ENCODE measurements at regions not wholly inside any gene's neighbourhood (a gene's known extent, or its start where the extent isn't known, plus 50 kb on each side); places are given as distances from the start of the nearest gene placed in this dataset.
"Not testable (repeated sequence)": the region's sequence is repeated elsewhere in the genome, so short reads cannot be mapped to it uniquely, and the experiment has no call there.

DNA sequence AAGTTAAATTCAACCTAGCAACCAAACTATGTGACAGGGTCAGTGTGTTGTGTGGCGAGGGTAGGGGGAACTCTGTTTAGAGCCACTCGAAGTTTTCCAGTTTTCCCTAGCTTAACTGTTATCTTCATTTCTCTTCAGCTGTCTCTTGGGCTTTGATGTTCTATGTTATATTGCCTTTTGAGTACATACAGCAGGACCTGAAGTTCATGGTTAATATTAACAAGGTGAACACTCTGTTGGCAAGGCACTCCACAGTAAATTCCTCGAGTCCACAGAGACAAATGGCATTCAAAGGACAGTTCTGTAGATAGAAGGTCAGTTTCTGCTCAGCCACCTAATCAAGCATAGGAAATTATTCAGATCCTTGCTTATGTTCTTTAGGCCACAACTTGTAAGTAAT, 147.9 kb upstream of the DPH6 start:
- no peak for DNase-seq (ENCODE audit: low read depth in 2 of 2)

DNA sequence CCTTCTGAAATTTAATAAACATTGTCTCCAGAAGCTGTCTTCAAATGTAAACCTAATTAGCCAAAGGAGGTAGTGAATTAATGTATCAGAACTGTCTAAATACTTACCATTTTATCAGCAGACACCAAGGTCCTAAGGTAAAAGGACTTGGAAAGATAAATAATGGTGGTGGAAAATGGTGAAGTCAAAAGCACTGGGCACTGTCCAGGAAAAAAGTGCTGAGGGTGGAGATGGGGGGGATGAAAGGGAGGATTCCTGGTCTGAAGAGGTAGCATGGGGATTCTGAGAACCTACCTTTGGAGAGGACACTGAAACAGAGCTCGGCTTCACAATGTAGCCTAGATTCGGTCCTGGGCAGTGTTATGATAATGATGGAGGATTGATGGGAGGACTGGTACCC, 149.0 kb upstream of the DPH6 start:
- DNase-seq (ENCODE audit: low read depth in 2 of 2): no peak

DNA sequence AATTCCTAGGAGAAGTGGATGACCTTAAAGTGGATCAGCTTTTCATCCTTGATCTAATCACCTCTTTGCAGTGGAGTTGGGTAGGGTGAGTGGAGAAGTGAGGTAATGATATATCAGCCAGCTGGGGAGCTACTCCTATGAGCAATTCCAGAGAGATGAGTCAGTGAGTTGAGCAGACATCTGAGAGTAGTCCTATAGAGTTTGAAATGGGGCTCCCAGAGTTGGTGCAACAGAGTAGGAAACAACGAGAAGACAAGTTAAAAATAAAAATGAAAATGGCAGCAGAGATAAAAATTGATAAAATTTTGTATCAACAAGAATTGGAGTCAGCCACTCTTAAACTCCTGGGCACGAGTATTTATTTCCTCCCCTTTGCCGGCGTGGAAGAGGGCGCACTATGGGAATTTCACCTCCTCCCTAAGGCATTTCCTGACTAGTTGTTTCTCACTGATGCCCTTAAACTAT, 150.8 kb upstream of the DPH6 start:
- DNase-seq (ENCODE audit: low read depth in 2 of 2): no peak

DNA sequence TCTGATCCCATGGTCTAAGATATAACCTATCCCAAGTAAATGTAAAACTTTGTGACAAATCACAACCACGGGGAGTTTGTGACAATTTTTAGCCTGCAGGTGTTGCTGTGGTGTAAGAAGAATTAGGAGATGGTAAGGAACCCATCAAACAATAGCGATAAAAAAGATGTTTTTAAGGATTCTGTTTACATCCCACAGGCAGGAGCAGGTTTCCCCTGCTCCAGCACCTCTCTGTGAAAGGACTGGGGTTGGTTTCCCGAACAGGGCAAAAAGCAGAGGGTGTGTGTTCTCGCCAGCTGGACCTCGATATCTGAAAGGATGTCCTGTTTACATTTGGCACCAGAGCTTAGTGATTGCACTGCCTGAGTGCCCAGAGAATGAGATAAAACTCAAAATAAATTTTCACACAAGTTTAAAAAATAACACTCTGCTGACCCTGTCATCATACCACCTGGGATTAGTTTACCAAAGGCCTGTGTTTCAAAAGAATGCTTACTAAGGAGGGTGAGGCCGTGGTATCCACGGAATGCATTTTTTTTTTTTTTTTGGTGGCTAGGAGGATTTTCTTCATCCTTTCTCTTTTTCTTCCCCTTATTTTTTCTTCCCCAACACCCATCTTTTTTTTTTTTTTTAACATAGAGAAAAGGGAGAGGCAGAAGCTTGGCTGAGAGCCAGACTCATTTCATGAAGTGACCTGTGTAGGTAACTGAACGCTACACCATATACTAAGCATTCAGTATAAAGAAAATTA, 151.8 kb upstream of the DPH6 start:
- no peak for DNase-seq (ENCODE audit: low read depth in 2 of 2)

DNA sequence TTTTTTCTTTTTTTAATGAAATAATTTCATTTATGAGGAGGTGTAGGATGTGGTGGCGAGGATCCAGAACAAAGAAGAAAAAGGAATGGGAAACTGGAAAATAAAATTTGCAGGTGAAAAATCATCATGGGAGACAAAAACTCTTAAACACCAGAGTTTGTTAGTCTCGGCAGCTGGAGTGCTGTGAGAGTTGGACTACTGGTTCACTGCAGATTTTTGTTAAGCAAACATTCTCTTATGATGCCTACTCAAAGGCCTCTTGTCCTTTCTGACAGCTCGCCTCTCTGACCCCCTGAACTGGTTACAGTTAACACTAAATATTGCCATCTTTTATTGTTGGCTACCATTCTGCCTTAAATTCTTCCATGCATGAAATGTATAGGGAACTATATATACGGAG, 152.4 kb upstream of the DPH6 start:
- DNase-seq (ENCODE audit: low read depth in 2 of 2): no peak

DNA sequence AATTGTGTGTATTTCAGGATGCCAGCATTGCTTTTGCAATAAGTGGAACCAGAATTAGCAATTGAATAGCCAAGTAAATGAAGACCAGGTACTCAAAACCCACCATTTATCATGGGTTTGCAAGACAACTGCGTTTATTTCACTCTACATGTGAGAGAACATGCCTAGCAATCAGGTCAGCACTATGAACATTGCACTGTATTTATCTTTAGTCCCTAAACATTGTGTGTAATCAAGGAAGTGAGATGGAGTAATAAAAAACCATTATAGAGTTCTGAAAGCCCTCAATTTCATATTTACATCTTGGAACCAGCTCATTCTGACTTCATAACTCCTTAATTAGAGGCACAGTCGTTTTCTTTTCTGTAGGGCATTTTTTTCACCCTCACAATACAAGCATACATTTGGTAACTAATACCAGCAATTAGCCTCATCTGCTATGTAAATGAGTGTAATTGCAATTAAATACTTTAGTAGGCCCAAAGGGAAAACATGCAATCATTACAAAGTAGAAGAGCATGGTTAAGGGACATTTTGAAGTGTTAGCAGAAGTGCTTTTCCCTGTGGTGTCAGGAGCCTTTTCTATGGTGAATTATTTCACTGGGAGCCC, 153.1 kb upstream of the DPH6 start:
- DNase-seq (ENCODE audit: low read depth in 2 of 2): no peak

DNA sequence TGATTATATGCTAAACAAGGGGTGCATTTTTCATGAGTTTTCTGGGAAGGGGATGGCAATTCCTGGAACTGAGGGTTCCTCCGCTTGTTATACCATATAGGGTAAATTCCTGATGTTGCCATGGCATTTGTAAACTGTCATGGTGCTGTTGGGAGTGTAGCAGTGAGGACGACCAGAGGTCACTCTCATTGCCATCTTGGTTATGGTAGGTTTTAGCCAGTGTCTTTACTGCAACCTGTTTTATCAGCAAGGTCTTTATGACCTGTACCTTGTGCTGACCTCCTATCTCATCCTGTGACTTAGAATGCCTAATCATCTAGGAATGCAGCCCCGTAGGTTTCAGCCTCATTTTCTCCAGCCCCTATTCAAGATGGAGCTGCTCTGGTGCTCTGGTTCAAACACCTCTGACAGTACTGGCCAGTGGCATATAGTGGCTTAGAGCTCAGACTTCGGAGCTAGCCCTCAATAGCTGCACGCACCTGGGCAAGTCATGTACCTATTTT, 154.2 kb upstream of the DPH6 start:
- not testable (repeated sequence) for DNase-seq (ENCODE audit: low read depth in 2 of 2)

DNA sequence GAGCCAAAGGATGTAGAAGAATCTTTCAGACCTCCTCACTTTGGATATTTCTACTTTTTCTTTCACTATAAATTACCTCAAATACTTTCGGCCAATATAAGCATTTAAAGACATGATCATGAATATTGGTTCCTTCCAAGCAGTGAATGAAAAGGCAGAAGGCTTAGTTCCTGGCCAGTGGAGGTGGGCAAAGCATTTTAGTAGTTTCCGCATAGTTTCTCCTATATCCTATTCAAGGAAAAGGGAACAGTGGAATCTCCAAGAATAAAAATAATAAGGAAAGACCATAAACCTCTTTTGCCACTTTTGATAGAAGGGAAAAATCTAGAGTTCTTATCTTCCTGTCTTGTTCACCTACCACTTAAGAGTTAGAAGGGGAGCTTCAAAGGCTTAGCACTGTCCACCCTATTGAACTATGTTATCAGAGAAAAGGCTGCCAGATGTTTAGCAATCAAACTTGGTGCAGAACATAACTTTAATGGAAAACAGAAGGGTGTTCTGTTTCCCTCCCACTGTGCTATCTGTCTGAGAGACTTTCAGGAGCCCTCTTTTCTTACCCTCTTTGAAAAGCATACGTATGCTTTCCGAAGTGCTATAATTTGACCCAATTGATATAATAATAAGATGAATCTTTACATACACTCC, 155.6 kb upstream of the DPH6 start:
- no peak for DNase-seq (ENCODE audit: low read depth in 2 of 2)

DNA sequence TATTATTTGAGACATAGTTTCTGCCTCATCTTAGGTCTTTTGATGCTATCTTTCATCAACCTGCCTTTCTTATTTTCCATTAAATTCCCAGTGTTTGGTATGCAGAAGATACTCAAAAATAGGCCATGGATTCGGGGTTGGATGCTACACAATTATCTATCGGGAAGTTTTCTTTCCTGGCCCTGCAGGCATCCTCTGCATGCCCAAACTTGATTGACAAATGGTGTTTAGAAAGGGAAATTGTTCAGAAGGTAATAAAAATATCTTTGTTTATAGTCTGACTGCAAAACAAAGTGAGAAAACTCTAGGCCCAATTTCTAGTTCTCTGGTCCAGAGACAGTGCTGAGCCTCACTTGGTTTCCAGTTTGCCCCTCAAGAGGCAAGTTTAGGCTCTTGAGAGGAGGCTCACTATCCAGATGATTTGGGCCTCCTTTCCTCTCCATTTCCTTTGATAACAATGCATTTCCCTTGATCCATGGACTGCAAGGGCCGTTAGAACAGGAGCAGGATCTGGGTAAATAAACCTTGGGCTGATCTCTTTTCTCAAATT, 157.1 kb upstream of the DPH6 start:
- DNase-seq (ENCODE audit: low read depth in 2 of 2): no peak

DNA sequence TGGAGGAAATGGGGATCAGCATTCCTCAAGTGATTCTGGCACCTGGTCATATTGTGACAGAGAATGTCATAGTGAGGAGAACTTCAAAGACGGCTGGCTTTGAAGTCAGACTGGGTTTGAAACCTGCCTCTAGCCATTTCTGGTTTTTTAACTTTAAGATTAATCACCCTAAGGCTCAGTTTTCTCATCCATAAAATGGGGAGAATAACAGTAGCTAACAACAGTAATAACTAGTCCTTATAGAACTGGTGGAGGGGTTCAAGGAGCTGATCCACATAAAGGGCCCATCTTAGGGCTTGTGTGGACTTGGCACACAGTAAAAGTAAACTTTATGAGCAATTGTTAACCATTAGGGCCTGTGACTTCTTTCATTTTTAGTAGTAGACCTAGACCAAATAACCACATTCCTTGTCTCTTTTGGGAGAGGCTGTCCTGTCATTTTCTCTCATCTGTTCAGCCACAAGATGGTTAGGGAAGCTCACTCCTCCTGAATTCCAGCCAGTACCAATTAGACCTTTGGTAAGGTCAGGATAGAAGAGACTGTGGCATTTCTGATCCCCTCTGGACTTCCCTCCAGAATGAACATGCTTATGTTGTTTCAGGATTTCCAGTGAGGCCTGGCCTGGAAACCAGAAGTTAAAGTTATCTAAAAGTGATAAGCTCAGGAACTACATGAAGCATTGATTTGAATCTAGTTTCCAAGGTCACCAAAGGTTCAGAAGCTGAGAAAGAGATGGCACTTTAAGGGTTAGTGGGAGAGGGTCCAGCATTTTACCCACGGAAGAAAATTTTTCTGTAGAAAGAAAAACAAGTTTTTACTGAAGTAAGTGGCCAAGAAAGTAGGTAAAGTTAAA, 159.3 kb upstream of the DPH6 start:
- DNase-seq (ENCODE audit: low read depth in 2 of 2): no peak

DNA sequence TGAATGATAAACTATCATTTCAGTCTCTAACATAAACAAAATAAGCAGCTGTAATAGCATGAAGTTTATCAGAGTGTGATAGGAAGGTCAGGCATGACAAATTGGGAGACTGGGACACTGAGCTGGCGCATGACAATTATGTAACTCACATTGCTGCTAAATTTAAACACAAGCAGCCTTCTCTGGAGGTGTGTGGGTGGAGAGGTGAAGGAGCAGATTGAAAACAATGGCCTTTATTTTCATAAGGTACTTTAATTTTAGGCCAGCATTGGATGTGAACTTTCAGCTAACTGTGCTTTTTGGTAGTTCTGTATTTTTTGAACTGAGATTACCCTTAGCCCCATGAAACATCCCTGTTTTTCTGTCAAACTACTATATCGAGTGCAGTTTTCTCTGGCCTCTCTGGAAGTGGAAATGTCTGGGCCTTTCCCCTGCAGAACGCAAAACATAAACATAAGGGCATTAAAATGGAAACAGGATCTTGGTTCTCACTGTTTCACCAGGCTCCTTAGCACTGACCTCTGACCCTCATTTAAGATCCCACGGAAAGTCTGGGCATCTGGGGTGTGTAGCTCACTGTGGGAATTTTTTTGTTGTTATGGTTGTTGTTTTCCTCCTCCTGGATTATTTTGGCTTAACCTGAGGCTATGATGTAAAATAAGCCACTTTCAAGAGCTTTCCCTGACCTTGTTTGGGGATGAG, 160.1 kb upstream of the DPH6 start:
- DNase-seq (ENCODE audit: low read depth in 2 of 2): no peak

DNA sequence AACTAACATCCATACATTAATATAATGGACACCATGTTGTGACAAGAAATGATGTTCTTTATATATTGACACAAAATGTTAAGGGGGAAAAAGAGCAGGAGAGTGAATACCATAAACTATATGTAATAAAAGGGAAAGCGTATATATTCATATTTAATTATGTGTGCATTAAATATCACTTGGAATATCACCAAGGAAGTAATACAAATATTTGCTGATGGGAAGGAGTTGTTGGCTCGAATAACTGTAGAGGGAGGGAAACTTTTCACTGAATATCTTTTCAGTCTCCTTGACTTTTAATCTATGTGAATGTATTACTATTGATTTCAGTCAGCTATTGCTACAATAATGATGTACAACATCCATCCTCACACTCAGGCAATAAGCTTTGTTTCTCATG, 167.0 kb upstream of the DPH6 start:
- no peak for DNase-seq (ENCODE audit: low read depth in 2 of 2)

DNA sequence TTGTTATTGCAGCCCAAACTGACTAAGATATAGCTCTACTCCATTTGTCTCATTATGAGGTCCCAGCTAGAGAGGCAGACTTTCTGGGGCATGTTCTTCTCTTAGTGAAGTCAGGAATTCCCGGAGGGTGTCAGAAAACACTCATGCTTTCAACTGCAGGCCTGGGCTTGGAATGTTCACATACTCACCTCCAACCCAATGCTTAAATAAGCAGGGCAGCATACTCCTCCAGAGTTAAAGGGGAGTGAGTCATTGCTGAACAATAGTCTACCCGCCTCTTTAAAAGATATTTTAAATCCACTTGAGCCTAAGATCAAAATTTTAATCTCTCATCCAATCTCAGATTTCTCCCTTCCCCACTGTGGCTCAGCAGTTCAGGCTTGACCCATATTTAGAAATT, 167.8 kb upstream of the DPH6 start:
- no peak for DNase-seq (ENCODE audit: low read depth in 2 of 2)

DNA sequence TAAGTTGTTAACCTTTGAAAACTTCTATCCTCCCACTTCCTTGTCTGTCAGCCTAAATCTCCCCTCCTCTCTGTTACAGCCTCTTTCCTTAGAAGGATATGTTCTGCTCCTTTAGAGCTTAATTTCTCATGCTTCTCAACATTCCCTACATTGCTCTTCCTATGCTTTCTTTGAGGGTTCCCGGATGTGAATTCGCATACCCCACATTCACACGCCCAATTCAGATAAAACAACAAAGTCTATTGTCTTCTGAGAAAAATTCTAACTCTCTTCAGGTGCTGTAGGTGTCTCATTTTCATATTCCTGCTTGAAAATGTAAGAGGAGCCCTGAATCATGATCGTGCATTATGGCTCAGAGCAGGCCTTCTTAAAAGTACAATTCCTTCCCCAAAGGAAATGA, 171.8 kb upstream of the DPH6 start:
- DNase-seq (ENCODE audit: low read depth in 2 of 2): no peak

DNA sequence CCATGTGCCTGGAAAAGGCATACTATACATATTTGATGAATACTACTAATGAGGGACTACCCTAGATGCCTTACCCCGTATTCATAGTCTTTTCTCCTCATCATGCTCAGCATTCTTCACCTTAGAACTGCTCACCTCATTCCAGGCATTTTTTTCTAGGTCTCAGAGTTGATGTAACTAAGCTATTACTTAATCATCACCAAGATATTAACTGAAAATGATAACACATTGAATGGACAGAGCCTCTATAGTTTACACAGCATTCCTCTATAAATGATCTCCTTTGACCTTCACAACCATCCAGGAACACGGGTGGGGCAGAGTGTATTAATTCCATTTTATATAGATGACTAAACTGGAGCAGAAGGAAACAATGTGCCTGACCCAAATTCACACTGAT, 174.1 kb upstream of the DPH6 start:
- no peak for DNase-seq (ENCODE audit: low read depth in 2 of 2)

DNA sequence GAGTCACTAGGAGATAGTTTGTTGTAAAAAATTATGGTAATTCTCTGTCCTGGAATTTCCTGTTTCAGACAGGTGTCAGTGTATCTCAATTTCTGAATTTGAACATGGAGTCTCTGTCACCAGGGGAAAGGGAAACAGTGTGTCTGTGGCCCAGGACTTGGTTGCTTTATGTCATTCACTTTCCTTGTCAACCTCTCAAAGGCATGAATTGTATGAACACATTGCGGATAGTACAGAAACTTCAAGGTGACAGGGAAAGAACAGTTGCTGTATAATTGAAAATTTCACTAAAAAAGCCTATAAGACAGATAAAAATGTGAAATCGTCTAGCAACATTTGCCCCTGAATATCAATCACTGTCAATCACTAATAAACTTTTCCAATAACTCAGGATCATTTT, 175.0 kb upstream of the DPH6 start:
- no peak for DNase-seq (ENCODE audit: low read depth in 2 of 2)

DNA sequence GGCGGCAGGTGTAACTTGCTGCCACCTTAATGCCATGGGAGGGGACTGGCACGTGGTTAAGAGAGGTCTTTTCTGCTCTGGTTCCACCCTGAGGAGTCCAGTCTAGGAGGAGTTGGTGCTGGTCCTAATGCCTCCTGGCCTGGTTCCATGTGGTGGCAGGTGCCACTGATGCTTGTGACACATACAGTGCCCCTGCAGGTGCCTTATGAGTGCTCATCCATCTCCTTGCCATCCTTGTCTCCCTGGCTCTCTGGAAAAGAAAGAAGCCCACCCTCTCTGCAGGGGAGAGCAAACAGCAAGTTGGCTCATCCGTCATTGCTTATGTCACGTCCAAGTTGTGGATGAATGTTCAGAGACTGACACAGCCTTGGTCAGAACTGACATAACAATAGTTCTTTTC, 175.8 kb upstream of the DPH6 start:
- no peak for DNase-seq (ENCODE audit: low read depth in 2 of 2)

DNA sequence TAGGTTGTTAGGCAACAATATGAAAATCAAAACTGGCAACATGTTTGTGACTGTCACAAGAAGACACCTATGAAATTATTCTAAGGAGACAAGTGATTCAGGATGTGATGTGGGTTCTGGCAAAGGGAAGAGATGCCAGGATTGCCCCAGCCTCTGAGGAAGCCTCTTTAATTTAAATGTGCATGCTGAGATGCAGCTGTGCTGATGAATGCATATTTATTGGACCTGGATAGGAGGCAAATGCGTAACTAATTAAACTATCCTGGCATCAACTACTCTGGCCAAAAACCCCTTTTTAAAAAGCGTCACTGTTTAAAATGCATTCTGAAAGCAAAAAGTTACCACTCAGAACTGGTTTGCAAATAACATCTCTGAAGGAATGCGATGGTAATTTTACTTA, 176.5 kb upstream of the DPH6 start:
- no peak for DNase-seq (ENCODE audit: low read depth in 2 of 2)

DNA sequence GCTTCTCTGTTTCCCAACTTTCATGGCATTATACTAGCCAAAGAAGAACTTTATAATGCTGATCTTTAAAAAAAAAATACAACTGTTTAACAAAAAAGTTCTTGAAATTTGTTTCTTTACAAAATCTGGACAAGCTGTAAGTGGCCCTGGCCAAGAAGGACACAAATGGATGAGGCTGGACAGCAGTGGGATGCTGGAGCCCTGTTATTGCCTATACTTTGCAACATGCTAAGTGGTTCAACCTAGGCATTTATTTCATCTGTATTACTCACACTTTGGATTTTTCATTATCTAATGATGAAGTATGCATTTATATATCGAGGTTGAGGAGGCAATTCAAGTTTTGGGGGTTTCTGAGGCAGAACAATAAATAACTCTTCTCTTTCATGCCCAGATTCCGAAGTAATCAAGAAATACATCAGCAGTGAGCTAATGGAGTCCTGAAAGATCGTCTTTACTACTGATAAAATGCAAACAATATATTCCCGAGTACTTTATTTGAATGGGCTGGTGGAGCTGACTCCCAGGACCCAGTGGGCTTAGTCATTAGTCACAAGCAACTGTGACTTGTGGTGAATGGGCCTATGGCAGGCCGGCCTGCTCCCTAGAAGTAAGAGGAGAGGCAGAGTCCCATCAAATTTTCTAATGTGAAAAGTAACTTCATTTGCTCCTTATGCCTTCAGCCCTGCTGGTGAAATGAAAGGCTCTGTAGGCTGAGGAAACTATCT, 177.3 kb upstream of the DPH6 start:
- DNase-seq (ENCODE audit: low read depth in 2 of 2): no peak

DNA sequence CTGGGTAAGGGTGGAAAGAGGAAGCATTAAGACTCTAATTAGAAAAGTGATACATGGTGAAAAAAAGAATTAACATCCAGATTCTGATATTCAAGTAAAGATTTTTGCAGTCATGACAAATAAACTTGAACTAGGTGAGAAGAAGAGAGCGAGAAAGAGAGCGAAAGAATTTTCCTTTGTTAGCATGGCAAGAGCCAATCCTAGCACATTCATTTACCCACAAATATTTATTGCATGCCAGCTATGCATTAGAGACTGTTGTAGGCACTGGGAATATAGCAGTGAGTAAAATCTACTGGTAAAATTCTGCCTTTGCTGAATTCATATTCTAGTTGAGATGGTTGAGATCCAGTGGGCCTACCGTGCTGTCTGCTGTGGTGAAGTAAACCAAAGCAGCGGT, 177.9 kb upstream of the DPH6 start:
- no peak for DNase-seq (ENCODE audit: low read depth in 2 of 2)

DNA sequence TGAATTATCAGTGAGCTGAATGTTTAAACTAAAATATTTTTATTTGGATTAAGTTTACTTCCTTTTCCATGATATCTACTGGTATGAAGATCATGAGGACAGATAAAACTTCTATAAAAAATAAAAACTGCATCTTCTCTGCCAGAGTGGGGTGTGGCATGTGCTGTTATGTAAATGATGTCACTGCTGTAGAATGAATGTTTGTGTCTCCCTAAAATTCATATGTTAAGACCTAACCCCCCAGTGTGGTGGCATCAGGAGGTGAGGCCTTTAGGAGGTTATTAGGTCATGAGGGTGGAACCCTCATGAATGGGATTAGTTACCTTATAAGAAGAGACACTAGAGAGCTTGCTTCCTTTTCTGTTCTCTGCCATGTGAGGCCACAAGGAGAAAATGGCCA, 178.7 kb upstream of the DPH6 start:
- DNase-seq (ENCODE audit: low read depth in 2 of 2): no peak
